Mammary epithelial cell (primary cell): ENCODE measurements at regions not wholly inside any gene's neighbourhood (a gene's known extent, or its start where the extent isn't known, plus 50 kb on each side); places are given as distances from the start of the nearest gene placed in this dataset.
"Not testable (repeated sequence)": the region's sequence is repeated elsewhere in the genome, so short reads cannot be mapped to it uniquely, and the experiment has no call there.

Experiments used
- CTCF ChIP-seq, 2 donors: IDR thresholded peaks in 1 of 2; conservative IDR thresholded peaks in 1 of 2; 2 replicates each; pipeline ENCODE4 v1.5.1; 2011 to 2012; ENCODE audit warnings: inconsistent platforms in 2 of 2, low read length in 2 of 2, mild to moderate bottlenecking in 2 of 2, control low read depth in 1 of 2, low read depth in 1 of 2; ENCODE audit not compliant: insufficient read depth in 1 of 2; ENCODE audit errors: extremely low read depth in 1 of 2
- EZH2 ChIP-seq: IDR thresholded peaks from 2 replicates; pipeline ENCODE4 v1.6.1; 2012; ENCODE audit warnings: low read length, inconsistent platforms, borderline replicate concordance

- not testable (repeated sequence) for TF ChIP-seq CTCF (conservative IDR thresholded peaks at IDR 0.05 in 1 of 2, IDR thresholded peaks at IDR 0.05 in 1 of 2; ENCODE audit: extremely low read depth in 1 of 2, insufficient read depth in 1 of 2, low read depth in 1 of 2, low read length in 2 of 2); EZH2
These were observed 824.7 kb downstream of the LRRTM4 start for GRCh38 chr2:76697439-76697838.
